IPS-15b (cell line): ENCODE measurements at regions not wholly inside any gene's neighbourhood (a gene's known extent, or its start where the extent isn't known, plus 50 kb on each side); places are given as distances from the start of the nearest gene placed in this dataset.
A peak's percentile ranks its signal among the peaks of the same experiment; 100 is the strongest.
"Not testable (repeated sequence)": the region's sequence is repeated elsewhere in the genome, so short reads cannot be mapped to it uniquely, and the experiment has no call there.

ENCODE experiments used
- H3K27me3 ChIP-seq: one replicate; pipeline ENCODE4 v1.6.1; 2013; ENCODE audit warnings: low read length; ENCODE audit not compliant: control insufficient read depth, insufficient read depth
- H3K36me3 ChIP-seq: one replicate; pipeline ENCODE4 v1.6.1; 2013; ENCODE audit warnings: low read length; ENCODE audit not compliant: control insufficient read depth, insufficient read depth
- H3K4me1 ChIP-seq: one replicate; pipeline ENCODE4 v1.6.1; 2013; ENCODE audit warnings: mild to moderate bottlenecking, low read length; ENCODE audit not compliant: control insufficient read depth, insufficient read depth
- H3K4me3 ChIP-seq: one replicate; pipeline ENCODE4 v1.5.1; 2013; ENCODE audit warnings: low read depth, low read length
- H3K9ac ChIP-seq: one replicate; pipeline ENCODE4 v1.6.1; 2013; ENCODE audit warnings: low read depth, mild to moderate bottlenecking, low read length
- H3K9me3 ChIP-seq: one replicate; pipeline ENCODE4 v1.6.1; 2013; ENCODE audit warnings: mild to moderate bottlenecking, low read length; ENCODE audit not compliant: control insufficient read depth, insufficient read depth

- no peaks in the 10 kb centered on the region for H3K36me3 ChIP-seq
- peaks cover 32% of the 10 kb centered on the region for H3K27me3 ChIP-seq
- H3K9ac ChIP-seq: peak overlapping the region; percentile 62
- H3K4me3 ChIP-seq: peak overlapping the region; percentile 66
- peaks cover 35% of the 10 kb centered on the region for H3K4me1 ChIP-seq
- no peaks in the 10 kb centered on the region for H3K9me3 ChIP-seq
Measured at GRCh38 chr2:143936848-143937722, 582.8 kb downstream of the ZEB2 start.

DNA sequence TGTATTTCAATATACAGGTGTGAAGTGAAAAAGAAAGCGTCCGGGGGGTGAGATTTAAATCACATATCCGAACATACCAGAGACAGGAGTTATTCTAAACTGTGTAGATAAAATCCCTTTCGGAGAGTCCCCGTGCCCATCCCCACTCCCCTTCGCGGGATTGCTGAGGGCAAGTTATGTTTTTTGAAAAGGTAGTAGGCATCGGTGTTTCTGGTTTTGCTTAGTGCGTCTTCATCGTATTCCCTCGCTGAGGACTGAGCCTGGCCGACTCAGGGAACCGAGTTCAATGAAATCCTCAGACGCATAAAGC is 583.4 kb downstream of the ZEB2 start:
- Histone ChIP-seq H3K9ac (peak overlapping the region; percentile 62), H3K27me3 (peaks cover 32% of the 10 kb centered on the region), H3K36me3 (no peaks in the 10 kb centered on the region), H3K9me3 (no peaks in the 10 kb centered on the region), H3K4me1 (peaks cover 35% of the 10 kb centered on the region), H3K4me3 (peak overlapping the region; percentile 66)

GRCh38 chr2:143935482-143935752 is 584.5 kb downstream of the ZEB2 start:
- Histone ChIP-seq H3K36me3 (no peaks in the 10 kb centered on the region), H3K4me1 (peaks cover 35% of the 10 kb centered on the region), H3K27me3 (peaks cover 32% of the 10 kb centered on the region), H3K9ac (no peak overlapping the region), H3K9me3 (no peaks in the 10 kb centered on the region), H3K4me3 (no peak overlapping the region)

- H3K4me3 ChIP-seq: no peak overlapping the region
- H3K9ac ChIP-seq: peak overlapping the region; percentile 39
- H3K36me3 ChIP-seq: no peaks in the 10 kb centered on the region
- no peaks in the 10 kb centered on the region for H3K9me3 ChIP-seq
- peaks cover 35% of the 10 kb centered on the region for H3K4me1 ChIP-seq
- peaks cover 32% of the 10 kb centered on the region for H3K27me3 ChIP-seq
Measured at GRCh38 chr2:143934626-143935481, 585.1 kb downstream of the ZEB2 start.

DNA sequence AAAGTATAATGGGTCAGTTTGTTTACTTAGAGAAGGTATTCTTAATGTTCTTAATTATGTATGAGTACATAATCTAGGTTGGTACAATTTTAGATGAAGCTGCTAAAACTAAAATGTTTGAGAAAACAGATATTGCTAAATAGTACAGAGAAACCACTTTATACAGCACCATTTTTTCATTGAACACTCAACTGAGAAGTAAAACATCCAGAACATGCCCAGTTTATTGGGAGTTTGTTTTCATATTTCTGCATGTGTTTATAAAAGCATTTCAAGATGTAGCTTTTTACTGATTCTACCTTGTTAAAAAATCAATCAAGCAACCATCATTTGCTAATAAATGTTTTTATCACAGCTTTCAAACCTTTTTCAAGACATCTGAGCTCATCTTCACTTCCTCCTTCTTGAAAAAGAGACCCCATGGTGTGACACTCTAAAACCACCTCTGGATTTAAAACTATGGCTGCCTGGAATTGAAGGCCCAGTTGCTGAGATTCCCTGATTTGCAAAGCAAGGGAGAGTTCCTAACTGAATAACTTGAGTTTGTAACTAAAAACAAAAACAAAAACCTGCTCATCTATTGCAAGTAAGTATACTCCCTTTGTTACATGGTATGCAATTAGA is 585.9 kb downstream of the ZEB2 start:
- H3K4me3 ChIP-seq: no peak overlapping the region
- H3K27me3 ChIP-seq: peaks cover 31% of the 10 kb centered on the region
- no peaks in the 10 kb centered on the region for H3K36me3 ChIP-seq
- no peaks in the 10 kb centered on the region for H3K9me3 ChIP-seq
- no peak overlapping the region for H3K9ac ChIP-seq
- H3K4me1 ChIP-seq: peaks cover 35% of the 10 kb centered on the region

- no peaks in the 10 kb centered on the region for H3K36me3 ChIP-seq
- H3K4me1 ChIP-seq: peaks cover 17% of the 10 kb centered on the region
- H3K9ac ChIP-seq: no peak overlapping the region
- H3K9me3 ChIP-seq: no peaks in the 10 kb centered on the region
- H3K27me3 ChIP-seq: peaks cover 8% of the 10 kb centered on the region
- no peak overlapping the region for H3K4me3 ChIP-seq
Measured at GRCh38 chr2:143930891-143931290, 589.0 kb downstream of the ZEB2 start.

DNA sequence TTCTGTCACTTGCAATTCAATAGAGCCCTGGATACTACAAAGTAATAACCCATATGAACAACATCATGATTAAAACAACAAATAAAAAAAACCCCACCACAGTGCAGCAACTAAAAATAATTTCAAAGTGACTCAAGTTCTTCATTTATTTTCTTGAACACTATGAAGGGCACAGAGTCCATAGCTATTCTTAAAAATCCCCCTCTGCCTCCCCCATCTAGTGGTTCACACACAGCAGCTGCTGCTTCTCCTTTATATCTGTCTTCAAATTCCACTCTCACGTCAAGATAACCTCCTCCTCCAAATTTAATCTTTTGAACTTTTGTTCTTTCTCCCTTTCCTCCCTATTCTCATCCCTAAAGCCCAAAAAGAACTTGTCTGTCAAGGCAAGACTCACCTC is 591.3 kb downstream of the ZEB2 start:
- H3K9me3 ChIP-seq: no peaks in the 10 kb centered on the region
- no peaks in the 10 kb centered on the region for H3K27me3 ChIP-seq
- no peaks in the 10 kb centered on the region for H3K36me3 ChIP-seq
- no peak overlapping the region for H3K9ac ChIP-seq
- no peaks in the 10 kb centered on the region for H3K4me1 ChIP-seq
- no peak overlapping the region for H3K4me3 ChIP-seq

- H3K4me1 ChIP-seq: no peaks in the 10 kb centered on the region
- H3K9me3 ChIP-seq: no peaks in the 10 kb centered on the region
- no peaks in the 10 kb centered on the region for H3K27me3 ChIP-seq
- no peak overlapping the region for H3K9ac ChIP-seq
- H3K4me3 ChIP-seq: no peak overlapping the region
- H3K36me3 ChIP-seq: no peaks in the 10 kb centered on the region
Measured at GRCh38 chr2:143928184-143928583, 591.7 kb downstream of the ZEB2 start.

GRCh38 chr2:143926736-143927135 is 593.2 kb downstream of the ZEB2 start:
- Histone ChIP-seq H3K36me3 (no peaks in the 10 kb centered on the region), H3K4me1 (no peaks in the 10 kb centered on the region), H3K9me3 (no peaks in the 10 kb centered on the region), H3K27me3 (no peaks in the 10 kb centered on the region), H3K9ac (no peak overlapping the region), H3K4me3 (no peak overlapping the region)

- H3K9me3 ChIP-seq: peaks cover 13% of the 10 kb centered on the region
- H3K4me1 ChIP-seq, H3K4me3 ChIP-seq, H3K36me3 ChIP-seq, H3K9ac ChIP-seq, H3K27me3 ChIP-seq: not testable (repeated sequence)
Measured at GRCh38 chr2:143922261-143922830, 597.6 kb downstream of the ZEB2 start.

DNA sequence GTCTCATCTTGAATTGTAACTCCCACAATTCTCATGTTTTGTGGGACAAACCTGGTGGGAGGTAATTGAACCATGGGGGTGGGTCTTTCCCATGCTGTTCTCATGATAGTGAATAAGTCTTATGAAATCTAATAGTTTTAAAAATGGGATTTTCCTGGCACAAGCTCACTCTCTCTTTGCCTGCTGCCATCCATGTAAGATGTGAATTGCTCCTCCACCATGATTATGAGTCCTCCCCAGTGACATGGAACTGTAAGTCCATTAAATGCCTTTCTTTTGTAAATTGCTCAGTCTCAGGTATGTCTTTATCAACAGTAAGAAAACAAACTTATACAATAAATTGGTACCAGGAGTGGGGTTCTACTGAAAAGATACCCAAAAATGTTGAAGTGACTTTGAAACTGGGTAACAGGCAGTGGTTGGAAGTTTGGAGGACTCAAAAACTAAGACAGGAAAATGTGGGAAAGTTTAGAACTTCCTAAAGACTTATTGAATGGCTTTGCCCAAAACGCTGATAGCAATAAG is 601.4 kb downstream of the ZEB2 start:
- Histone ChIP-seq H3K9ac (no peak overlapping the region), H3K4me3 (no peak overlapping the region), H3K36me3 (no peaks in the 10 kb centered on the region), H3K9me3 (peaks cover 13% of the 10 kb centered on the region), H3K4me1 (no peaks in the 10 kb centered on the region), H3K27me3 (no peaks in the 10 kb centered on the region)
